Lower lobe of right lung (tissue), 2 donors: ENCODE measurements at regions not wholly inside any gene's neighbourhood (a gene's known extent, or its start where the extent isn't known, plus 50 kb on each side); places are given as distances from the start of the nearest gene placed in this dataset.

Experiments used
- ATAC-seq, 2 donors: fragments of 200-7000 bp; cut with Tn5 transposase; one replicate each; pipeline ENCODE4 v1.9.1; 2020 to 2022; ENCODE audit warnings: mild to moderate bottlenecking in 2 of 2, moderate library complexity in 2 of 2
- DNase-seq: peaks from one replicate; pipeline ENCODE4 v3.0.0-alpha.2; 2020
- H3K27ac ChIP-seq: fragments of 200-600 bp; one replicate; pipeline ENCODE4 v1.8.0; 2022
- H3K27me3 ChIP-seq: fragments of 200-600 bp; one replicate; pipeline ENCODE4 v1.8.0; 2022; ENCODE audit warnings: low read depth
- H3K36me3 ChIP-seq: fragments of 200-600 bp; one replicate; pipeline ENCODE4 v1.8.0; 2022; ENCODE audit warnings: mild to moderate bottlenecking
- H3K4me1 ChIP-seq: fragments of 200-600 bp; one replicate; pipeline ENCODE4 v1.8.0; 2022
- H3K4me3 ChIP-seq: fragments of 200-600 bp; one replicate; pipeline ENCODE4 v1.8.0; 2022; ENCODE audit warnings: mild to moderate bottlenecking
- H3K9me3 ChIP-seq: fragments of 200-600 bp; one replicate; pipeline ENCODE4 v1.8.0; 2022
- CTCF ChIP-seq: fragments of 200-600 bp; IDR thresholded peaks from one replicate; pipeline ENCODE4 v1.8.0; 2022; ENCODE audit warnings: antibody characterized with exemption, mild to moderate bottlenecking
- intact Hi-C: fragments of 100-400 bp; cut with DNase I; formaldehyde crosslinking; loops from one replicate; pipeline ENCODE4 v1.11.0; 2022
- donor health status: DM: no; HTN: yes; CAD: no; lungs with severe emphysema.

- peak overlapping the region; percentile 25 for H3K27ac ChIP-seq
- intact Hi-C loops: no loop called here
- ATAC-seq (no peak), DNase-seq (no peak)
- H3K9me3 ChIP-seq: peaks cover 16% of the 10 kb centered on the region
- no peaks in the 10 kb centered on the region for H3K36me3 ChIP-seq
- no peak for TF ChIP-seq CTCF
- H3K27me3 ChIP-seq: no peaks in the 10 kb centered on the region
- H3K4me1 ChIP-seq: peaks cover 21% of the 10 kb centered on the region
- H3K4me3 ChIP-seq: no peak overlapping the region
Observed at GRCh38 chr5:56616454-56617160, 198.7 kb upstream of the MAP3K1 start.

GRCh38 chr5:56615361-56616153 lies 199.8 kb upstream of the MAP3K1 start:
- intact Hi-C loops: no loop called here
- ATAC-seq (no peak), DNase-seq (no peak)
- peaks cover 16% of the 10 kb centered on the region for H3K9me3 ChIP-seq
- peaks cover 21% of the 10 kb centered on the region for H3K4me1 ChIP-seq
- no peaks in the 10 kb centered on the region for H3K27me3 ChIP-seq
- H3K27ac ChIP-seq: peak overlapping the region; percentile 25
- no peak overlapping the region for H3K4me3 ChIP-seq
- no peak for TF ChIP-seq CTCF
- no peaks in the 10 kb centered on the region for H3K36me3 ChIP-seq

GRCh38 chr5:56612759-56613158 lies 202.6 kb upstream of the MAP3K1 start:
- no peak for TF ChIP-seq CTCF
- Histone ChIP-seq H3K4me3 (no peak overlapping the region), H3K36me3 (no peaks in the 10 kb centered on the region), H3K4me1 (peaks cover 29% of the 10 kb centered on the region), H3K9me3 (peaks cover 5% of the 10 kb centered on the region), H3K27ac (no peak overlapping the region), H3K27me3 (no peaks in the 10 kb centered on the region)
- ATAC-seq (no peak), DNase-seq (no peak)
- intact Hi-C loops: no loop called here

- peaks cover 33% of the 10 kb centered on the region for H3K4me1 ChIP-seq
- no peaks in the 10 kb centered on the region for H3K27me3 ChIP-seq
- intact Hi-C loops: no loop called here
- DNase-seq: no peak
- no peak overlapping the region for H3K4me3 ChIP-seq
- no peak for ATAC-seq
- peaks cover under 1% of the 10 kb centered on the region for H3K9me3 ChIP-seq
- TF ChIP-seq CTCF: no peak
- H3K36me3 ChIP-seq: no peaks in the 10 kb centered on the region
- H3K27ac ChIP-seq: no peak overlapping the region
Observed at GRCh38 chr5:56612353-56612752, 203.0 kb upstream of the MAP3K1 start.

- Histone ChIP-seq H3K9me3 (no peaks in the 10 kb centered on the region), H3K27me3 (no peaks in the 10 kb centered on the region), H3K36me3 (no peaks in the 10 kb centered on the region), H3K4me3 (no peak overlapping the region), H3K27ac (no peak overlapping the region), H3K4me1 (peaks cover 18% of the 10 kb centered on the region)
- no peak for TF ChIP-seq CTCF
- ATAC-seq: no peak
- intact Hi-C loops: no loop called here
- DNase-seq: no peak
Observed at GRCh38 chr5:56610093-56610698, 205.2 kb upstream of the MAP3K1 start.
